ENCODE measurements at regions not wholly inside any gene's neighbourhood (a gene's known extent, or its start where the extent isn't known, plus 50 kb on each side); places are given as distances from the start of the nearest gene placed in this dataset.

DNA sequence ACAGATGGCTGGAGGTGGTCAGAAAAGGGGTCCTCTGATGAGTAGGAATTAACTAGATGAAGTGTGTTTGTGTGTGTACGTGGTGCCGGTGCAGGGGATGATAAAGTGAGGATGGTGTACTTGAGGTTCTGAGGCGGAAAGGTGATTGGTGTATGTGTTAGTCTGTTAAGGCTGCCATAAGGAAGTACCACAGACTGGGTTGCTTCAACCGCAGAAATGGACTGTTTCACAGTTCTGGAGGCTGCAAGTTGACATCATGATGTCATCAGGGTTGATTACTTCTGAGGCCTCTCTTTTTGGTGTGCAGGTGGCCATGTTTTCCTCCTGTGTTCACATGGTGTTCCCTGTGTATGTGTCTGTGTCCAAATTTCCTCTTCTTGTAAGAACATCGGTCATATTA is 202.4 kb upstream of the RGMA start:
- POLR2A ChIA-PET = no interaction called here
- no peak for ATAC-seq
- DNase-seq (ENCODE audit: low read depth, low spot score) = no peak
- intact Hi-C loops (cut with micrococcal nuclease) = no loop called here
- H3K27ac ChIP-seq (ENCODE audit: low read depth, low read length) = no peak overlapping the region
- no peak overlapping the region for H2AFZ ChIP-seq (ENCODE audit: low read depth, low read length, poor library complexity, severe bottlenecking)
- CTCF ChIA-PET = no interaction called here
- no peak for TF ChIP-seq ELF1 (IDR thresholded peaks at IDR 0.05; ENCODE audit: borderline replicate concordance, low read depth)
- no peak for TF ChIP-seq ZNF274 (IDR thresholded peaks at IDR 0.05; ENCODE audit: low read depth, low read length)
- TF ChIP-seq YY1 (IDR thresholded peaks at IDR 0.05; ENCODE audit: extremely low read depth, insufficient replicate concordance, low read depth, low read length) = no peak
- no peak for TF ChIP-seq EZH2phosphoT487 (IDR thresholded peaks at IDR 0.05; ENCODE audit: borderline replicate concordance)
- no peak for TF ChIP-seq CEBPB (IDR thresholded peaks at IDR 0.05; ENCODE audit: low read depth)
- TF ChIP-seq, protein P1, sequence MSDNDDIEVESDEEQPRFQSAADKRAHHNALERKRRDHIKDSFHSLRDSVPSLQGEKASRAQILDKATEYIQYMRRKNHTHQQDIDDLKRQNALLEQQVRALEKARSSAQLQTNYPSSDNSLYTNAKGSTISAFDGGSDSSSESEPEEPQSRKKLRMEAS (IDR thresholded peaks at IDR 0.05) = no peak
- no peak for TF ChIP-seq SIN3A (IDR thresholded peaks at IDR 0.05; ENCODE audit: low read depth)
- TF ChIP-seq, protein P2, sequence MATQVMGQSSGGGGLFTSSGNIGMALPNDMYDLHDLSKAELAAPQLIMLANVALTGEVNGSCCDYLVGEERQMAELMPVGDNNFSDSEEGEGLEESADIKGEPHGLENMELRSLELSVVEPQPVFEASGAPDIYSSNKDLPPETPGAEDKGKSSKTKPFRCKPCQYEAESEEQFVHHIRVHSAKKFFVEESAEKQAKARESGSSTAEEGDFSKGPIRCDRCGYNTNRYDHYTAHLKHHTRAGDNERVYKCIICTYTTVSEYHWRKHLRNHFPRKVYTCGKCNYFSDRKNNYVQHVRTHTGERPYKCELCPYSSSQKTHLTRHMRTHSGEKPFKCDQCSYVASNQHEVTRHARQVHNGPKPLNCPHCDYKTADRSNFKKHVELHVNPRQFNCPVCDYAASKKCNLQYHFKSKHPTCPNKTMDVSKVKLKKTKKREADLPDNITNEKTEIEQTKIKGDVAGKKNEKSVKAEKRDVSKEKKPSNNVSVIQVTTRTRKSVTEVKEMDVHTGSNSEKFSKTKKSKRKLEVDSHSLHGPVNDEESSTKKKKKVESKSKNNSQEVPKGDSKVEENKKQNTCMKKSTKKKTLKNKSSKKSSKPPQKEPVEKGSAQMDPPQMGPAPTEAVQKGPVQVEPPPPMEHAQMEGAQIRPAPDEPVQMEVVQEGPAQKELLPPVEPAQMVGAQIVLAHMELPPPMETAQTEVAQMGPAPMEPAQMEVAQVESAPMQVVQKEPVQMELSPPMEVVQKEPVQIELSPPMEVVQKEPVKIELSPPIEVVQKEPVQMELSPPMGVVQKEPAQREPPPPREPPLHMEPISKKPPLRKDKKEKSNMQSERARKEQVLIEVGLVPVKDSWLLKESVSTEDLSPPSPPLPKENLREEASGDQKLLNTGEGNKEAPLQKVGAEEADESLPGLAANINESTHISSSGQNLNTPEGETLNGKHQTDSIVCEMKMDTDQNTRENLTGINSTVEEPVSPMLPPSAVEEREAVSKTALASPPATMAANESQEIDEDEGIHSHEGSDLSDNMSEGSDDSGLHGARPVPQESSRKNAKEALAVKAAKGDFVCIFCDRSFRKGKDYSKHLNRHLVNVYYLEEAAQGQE (IDR thresholded peaks at IDR 0.05; ENCODE audit: low read depth) = no peak
- TF ChIP-seq, protein P3, sequence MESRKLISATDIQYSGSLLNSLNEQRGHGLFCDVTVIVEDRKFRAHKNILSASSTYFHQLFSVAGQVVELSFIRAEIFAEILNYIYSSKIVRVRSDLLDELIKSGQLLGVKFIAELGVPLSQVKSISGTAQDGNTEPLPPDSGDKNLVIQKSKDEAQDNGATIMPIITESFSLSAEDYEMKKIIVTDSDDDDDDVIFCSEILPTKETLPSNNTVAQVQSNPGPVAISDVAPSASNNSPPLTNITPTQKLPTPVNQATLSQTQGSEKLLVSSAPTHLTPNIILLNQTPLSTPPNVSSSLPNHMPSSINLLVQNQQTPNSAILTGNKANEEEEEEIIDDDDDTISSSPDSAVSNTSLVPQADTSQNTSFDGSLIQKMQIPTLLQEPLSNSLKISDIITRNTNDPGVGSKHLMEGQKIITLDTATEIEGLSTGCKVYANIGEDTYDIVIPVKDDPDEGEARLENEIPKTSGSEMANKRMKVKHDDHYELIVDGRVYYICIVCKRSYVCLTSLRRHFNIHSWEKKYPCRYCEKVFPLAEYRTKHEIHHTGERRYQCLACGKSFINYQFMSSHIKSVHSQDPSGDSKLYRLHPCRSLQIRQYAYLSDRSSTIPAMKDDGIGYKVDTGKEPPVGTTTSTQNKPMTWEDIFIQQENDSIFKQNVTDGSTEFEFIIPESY (IDR thresholded peaks at IDR 0.05; ENCODE audit: extremely low read depth, insufficient replicate concordance, low read length) = no peak
- no peaks in the 10 kb centered on the region for H3K79me2 ChIP-seq (ENCODE audit: insufficient read depth, low read length)
- H3K9ac ChIP-seq (ENCODE audit: low read length) = no peak overlapping the region
- H4K20me1 ChIP-seq (ENCODE audit: insufficient read depth) = no peaks in the 10 kb centered on the region
- H3K27me3 ChIP-seq (ENCODE audit: insufficient read depth, low read length) = peaks cover 5% of the 10 kb centered on the region
- BruUV-seq (replicated peaks) = no TSS peak
- H3K9me3 ChIP-seq (ENCODE audit: control insufficient read depth in 1 of 2, insufficient read depth in 1 of 2, low read depth in 1 of 2, low read length in 2 of 2) = no peaks in the 10 kb centered on the region
- no peaks in the 10 kb centered on the region for H3K36me3 ChIP-seq (ENCODE audit: control insufficient read depth in 1 of 2, insufficient read depth in 2 of 2, low read length in 2 of 2)
- no peak overlapping the region for H3K4me3 ChIP-seq (replicated peaks in 1 of 2; ENCODE audit: low read depth in 1 of 2, low read length in 2 of 2)
- RAD21 ChIA-PET (ENCODE audit: low non-redundant PET in 1 of 2, low total read pairs in 2 of 2, uncharacterized antibody in 2 of 2, unreplicated experiment in 2 of 2) = no interaction called here
- no peaks in the 10 kb centered on the region for H3K9me2 ChIP-seq (ENCODE audit: insufficient read depth)
- no peaks in the 10 kb centered on the region for H3K4me1 ChIP-seq (ENCODE audit: control insufficient read depth in 1 of 2, insufficient read depth in 2 of 2, low read length in 2 of 2)
- H3K4me2 ChIP-seq (ENCODE audit: low read length) = no peak overlapping the region
